Endothelial cell (in vitro differentiated cells): ENCODE measurements at regions not wholly inside any gene's neighbourhood (a gene's known extent, or its start where the extent isn't known, plus 50 kb on each side); places are given as distances from the start of the nearest gene placed in this dataset.

Source experiments
- DNase-seq: peaks from one replicate; pipeline ENCODE4 v3.0.0; 2021; ENCODE audit warnings: low spot score
- H3K27ac Mint-ChIP-seq: one replicate; pipeline ENCODE4 v1.8.0; 2021; ENCODE audit warnings: mixed read lengths, inconsistent platforms; ENCODE audit not compliant: unreplicated experiment
- H3K27me3 Mint-ChIP-seq: one replicate; pipeline ENCODE4 v1.8.0; 2021; ENCODE audit warnings: mild to moderate bottlenecking, moderate library complexity, mixed read lengths, inconsistent platforms; ENCODE audit not compliant: unreplicated experiment
- H3K36me3 Mint-ChIP-seq: one replicate; pipeline ENCODE4 v1.8.0; 2021; ENCODE audit warnings: mild to moderate bottlenecking, low read depth, mixed read lengths, inconsistent platforms; ENCODE audit not compliant: unreplicated experiment
- H3K4me1 Mint-ChIP-seq: one replicate; pipeline ENCODE4 v1.8.0; 2021; ENCODE audit warnings: mild to moderate bottlenecking, mixed read lengths, inconsistent platforms; ENCODE audit not compliant: unreplicated experiment
- H3K4me3 Mint-ChIP-seq: one replicate; pipeline ENCODE4 v1.8.0; 2021; ENCODE audit warnings: mild to moderate bottlenecking, mixed read lengths, inconsistent platforms; ENCODE audit not compliant: unreplicated experiment
- H3K9me3 Mint-ChIP-seq: one replicate; pipeline ENCODE4 v1.8.0; 2021; ENCODE audit warnings: mixed read lengths, inconsistent platforms; ENCODE audit not compliant: unreplicated experiment
- CTCF ChIP-seq: fragments of 200-600 bp; sonication (generic); IDR thresholded peaks from one replicate; pipeline ENCODE4 v1.5.0; 2021; ENCODE audit warnings: antibody characterized with exemption; ENCODE audit not compliant: unreplicated experiment

- no peak for TF ChIP-seq CTCF
- DNase-seq = no peak
- Mint-ChIP-seq H3K9me3 (no peaks in the 10 kb centered on the region), H3K4me3 (no peak overlapping the region), H3K27me3 (no peaks in the 10 kb centered on the region), H3K4me1 (no peaks in the 10 kb centered on the region), H3K27ac (no peak overlapping the region), H3K36me3 (no peaks in the 10 kb centered on the region)
These were observed 169.1 kb upstream of the EPHA5 start for GRCh38 chr4:65839164-65839931.

- Mint-ChIP-seq H3K27ac (no peak overlapping the region), H3K9me3 (no peaks in the 10 kb centered on the region), H3K4me3 (no peak overlapping the region), H3K4me1 (no peaks in the 10 kb centered on the region), H3K36me3 (no peaks in the 10 kb centered on the region), H3K27me3 (no peaks in the 10 kb centered on the region)
- no peak for TF ChIP-seq CTCF
- DNase-seq = no peak
These were observed 164.4 kb upstream of the EPHA5 start for GRCh38 chr4:65834707-65835106.

DNA sequence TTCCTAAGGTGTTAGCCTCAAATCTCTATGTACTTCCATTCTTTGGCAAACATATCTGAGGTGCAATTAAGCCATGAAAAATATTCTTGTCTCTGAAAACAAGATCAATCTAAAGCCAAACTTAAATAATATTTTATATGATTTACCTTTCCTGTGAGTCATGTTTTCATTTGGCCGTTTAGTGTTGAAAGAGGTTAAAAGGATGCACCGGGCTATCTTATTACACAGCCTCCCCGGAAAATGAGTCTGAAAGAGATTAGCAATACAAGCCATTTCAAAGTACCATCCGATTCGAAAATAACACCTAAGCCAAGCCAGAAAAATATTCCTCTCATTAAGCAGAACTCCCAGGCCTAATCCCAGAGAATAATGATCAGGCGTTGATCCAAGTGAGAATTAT, 161.5 kb upstream of the EPHA5 start:
- Mint-ChIP-seq H3K4me1 (no peaks in the 10 kb centered on the region), H3K4me3 (no peak overlapping the region)

GRCh38 chr4:65825116-65825753, 154.9 kb upstream of the EPHA5 start:
- Mint-ChIP-seq H3K9me3 (no peaks in the 10 kb centered on the region), H3K4me3 (no peak overlapping the region), H3K4me1 (no peaks in the 10 kb centered on the region), H3K27ac (no peak overlapping the region), H3K27me3 (no peaks in the 10 kb centered on the region), H3K36me3 (no peaks in the 10 kb centered on the region)
- TF ChIP-seq CTCF = no peak
- no peak for DNase-seq

More for the DNA sequence above, 161.5 kb upstream of the EPHA5 start:
- Mint-ChIP-seq H3K27me3 (no peaks in the 10 kb centered on the region), H3K36me3 (no peaks in the 10 kb centered on the region), H3K9me3 (no peaks in the 10 kb centered on the region), H3K27ac (no peak overlapping the region)
- no peak for TF ChIP-seq CTCF
- no peak for DNase-seq

GRCh38 chr4:65819192-65819591, 148.9 kb upstream of the EPHA5 start:
- Mint-ChIP-seq H3K36me3 (no peaks in the 10 kb centered on the region), H3K27me3 (no peaks in the 10 kb centered on the region), H3K27ac (no peak overlapping the region), H3K4me1 (no peaks in the 10 kb centered on the region), H3K9me3 (no peaks in the 10 kb centered on the region), H3K4me3 (no peak overlapping the region)
- TF ChIP-seq CTCF = no peak
- DNase-seq = no peak
